Neural cell (in vitro differentiated cells): ENCODE measurements at regions not wholly inside any gene's neighbourhood (a gene's known extent, or its start where the extent isn't known, plus 50 kb on each side); places are given as distances from the start of the nearest gene placed in this dataset.

Experiments used
- H2AFZ ChIP-seq: fragments of 200-600, 300-800 bp; sonication (generic), shearing (Covaris generic); 2 replicates; pipeline ENCODE4 v1.6.0; 2014; ENCODE audit warnings: low read depth, mild to moderate bottlenecking, antibody characterized with exemption, low read length, moderate library complexity
- H3F3A ChIP-seq: fragments of 200-600 bp; shearing (Covaris generic); 2 replicates; pipeline ENCODE4 v1.6.1; 2016; ENCODE audit warnings: mild to moderate bottlenecking, moderate library complexity, mixed read lengths, antibody characterized with exemption, low read length; ENCODE audit not compliant: insufficient read depth, poor library complexity, severe bottlenecking
- H3K27ac ChIP-seq: fragments of 200-600, 300-800 bp; sonication (generic), shearing (Covaris generic); 2 replicates; pipeline ENCODE4 v1.5.1; 2014; ENCODE audit warnings: mild to moderate bottlenecking, low read length, moderate library complexity
- H3K27me3 ChIP-seq: fragments of 300-800, 200-600 bp; sonication (generic), shearing (Covaris generic); 2 replicates; pipeline ENCODE4 v1.6.0; 2014; ENCODE audit warnings: mild to moderate bottlenecking, low read depth, low read length, moderate library complexity; ENCODE audit not compliant: insufficient read depth
- H3K36me3 ChIP-seq: fragments of 300-800, 200-600 bp; sonication (generic), shearing (Covaris generic); 2 replicates; pipeline ENCODE4 v1.5.1; 2014; ENCODE audit warnings: mild to moderate bottlenecking, antibody characterized with exemption, low read length, moderate library complexity; ENCODE audit not compliant: insufficient read depth
- H3K4me2 ChIP-seq: fragments of 300-800, 200-600 bp; sonication (generic), shearing (Covaris generic); 2 replicates; pipeline ENCODE4 v1.6.0; 2014; ENCODE audit warnings: mild to moderate bottlenecking, low read length
- H3K4me3 ChIP-seq: fragments of 300-800, 200-600 bp; sonication (generic), shearing (Covaris generic); 2 replicates; pipeline ENCODE4 v1.5.1; 2014; ENCODE audit warnings: mild to moderate bottlenecking, low read length, moderate library complexity
- H3K79me2 ChIP-seq: fragments of 200-600 bp; shearing (Covaris generic); replicated peaks from 2 replicates; pipeline ENCODE4 v1.6.0; 2014; ENCODE audit warnings: mild to moderate bottlenecking, low read length, moderate library complexity; ENCODE audit not compliant: insufficient read depth
- H3K9ac ChIP-seq: fragments of 300-800, 200-600 bp; sonication (generic), shearing (Covaris generic); 2 replicates; pipeline ENCODE4 v1.6.1; 2016; ENCODE audit warnings: mild to moderate bottlenecking, low read length, mixed read lengths
- H3K9me2 ChIP-seq: fragments of 200-600 bp; shearing (Covaris generic); 2 replicates; pipeline ENCODE4 v1.6.1; 2016; ENCODE audit warnings: mild to moderate bottlenecking, low read length, mixed read lengths; ENCODE audit not compliant: insufficient read depth
- H3K9me3 ChIP-seq: fragments of 200-600, 300-800 bp; sonication (generic), shearing (Covaris generic); 2 replicates; pipeline ENCODE4 v1.6.1; 2016; ENCODE audit warnings: mild to moderate bottlenecking, mixed run types, low read length, moderate library complexity, mixed read lengths
- H4K20me1 ChIP-seq: fragments of 200-600 bp; shearing (Covaris generic); 2 replicates; pipeline ENCODE4 v1.6.1; 2016; ENCODE audit warnings: mild to moderate bottlenecking, mixed run types; ENCODE audit not compliant: insufficient read depth
- EP300 ChIP-seq: fragments of 450-650 bp; conservative IDR thresholded peaks from 2 replicates; pipeline ENCODE4 v1.6.1; 2014; ENCODE audit warnings: antibody characterized with exemption, mild to moderate bottlenecking, moderate library complexity; ENCODE audit not compliant: poor library complexity, severe bottlenecking
- EZH2 ChIP-seq: fragments of 200-600, 300-800 bp; shearing (Covaris generic), sonication (generic); IDR thresholded peaks from 2 replicates; pipeline ENCODE4 v1.6.1; 2014; ENCODE audit warnings: antibody characterized with exemption, low read length, borderline replicate concordance, mild to moderate bottlenecking; ENCODE audit not compliant: insufficient read depth, poor library complexity, severe bottlenecking
- MXI1 ChIP-seq: fragments of 450-650 bp; conservative IDR thresholded peaks from 2 replicates; pipeline ENCODE4 v1.6.1; 2014; ENCODE audit warnings: antibody characterized with exemption, mild to moderate bottlenecking; ENCODE audit not compliant: poor library complexity, severe bottlenecking
- POLR2AphosphoS5 ChIP-seq: IDR thresholded peaks from 2 replicates; pipeline ENCODE4 v1.6.1; 2012
- RAD21 ChIP-seq: fragments of 450-650 bp; conservative IDR thresholded peaks from 2 replicates; pipeline ENCODE4 v1.6.1; 2014; ENCODE audit warnings: antibody characterized with exemption, mild to moderate bottlenecking, moderate library complexity
- REST ChIP-seq: IDR thresholded peaks from 2 replicates; pipeline ENCODE4 v1.6.1; 2012; ENCODE audit warnings: borderline replicate concordance
- SMC3 ChIP-seq: fragments of 450-650 bp; conservative IDR thresholded peaks from 2 replicates; pipeline ENCODE4 v1.6.1; 2014; ENCODE audit warnings: antibody characterized with exemption, mild to moderate bottlenecking, moderate library complexity; ENCODE audit not compliant: poor library complexity
- TAF1 ChIP-seq: IDR thresholded peaks from 2 replicates; pipeline ENCODE4 v1.6.1; 2012; ENCODE audit warnings: low read depth
- TF ChIP-seq, protein P1 (sequence below): fragments of 450-650 bp; IDR thresholded peaks from 2 replicates; pipeline ENCODE4 v1.5.1; 2014; ENCODE audit warnings: antibody characterized with exemption, mild to moderate bottlenecking, moderate library complexity; ENCODE audit not compliant: poor library complexity, severe bottlenecking

DNA sequence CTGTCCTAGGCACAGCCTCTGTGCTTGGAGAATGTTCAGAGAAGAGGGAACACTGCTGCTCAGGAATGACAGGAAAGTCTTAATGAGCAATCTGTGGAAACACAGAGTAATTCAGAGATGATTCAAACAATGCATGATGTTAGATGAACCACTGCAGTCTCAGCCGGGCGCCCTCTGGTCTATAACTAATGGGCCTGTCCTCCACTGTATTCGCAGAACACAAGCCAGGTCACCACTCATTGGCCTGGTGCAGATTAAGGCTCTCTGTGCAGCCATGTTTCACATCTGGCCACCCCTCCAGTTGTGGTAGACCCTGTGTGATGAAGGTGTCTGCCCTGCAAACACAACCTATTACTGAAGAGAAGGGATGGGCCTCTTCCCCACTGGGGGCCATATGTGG is 281.7 kb upstream of the ROPN1 start:
- Histone ChIP-seq H3K4me3 (no peak overlapping the region), H3K9ac (no peak overlapping the region), H3K9me3 (no peaks in the 10 kb centered on the region), H3K27ac (no peak overlapping the region), H3K27me3 (no peaks in the 10 kb centered on the region), H3K4me2 (no peak overlapping the region), H4K20me1 (no peaks in the 10 kb centered on the region), H3K79me2 (no peaks in the 10 kb centered on the region), H3K36me3 (peaks cover 4% of the 10 kb centered on the region), H3F3A (no peaks in the 10 kb centered on the region), H2AFZ (no peak overlapping the region), H3K9me2 (no peaks in the 10 kb centered on the region)
- TF ChIP-seq SMC3 (no peak), EP300 (no peak), MXI1 (no peak), REST (no peak), TAF1 (no peak), POLR2AphosphoS5 (no peak), EZH2 (no peak), RAD21 (no peak)
- TF ChIP-seq, protein P1, sequence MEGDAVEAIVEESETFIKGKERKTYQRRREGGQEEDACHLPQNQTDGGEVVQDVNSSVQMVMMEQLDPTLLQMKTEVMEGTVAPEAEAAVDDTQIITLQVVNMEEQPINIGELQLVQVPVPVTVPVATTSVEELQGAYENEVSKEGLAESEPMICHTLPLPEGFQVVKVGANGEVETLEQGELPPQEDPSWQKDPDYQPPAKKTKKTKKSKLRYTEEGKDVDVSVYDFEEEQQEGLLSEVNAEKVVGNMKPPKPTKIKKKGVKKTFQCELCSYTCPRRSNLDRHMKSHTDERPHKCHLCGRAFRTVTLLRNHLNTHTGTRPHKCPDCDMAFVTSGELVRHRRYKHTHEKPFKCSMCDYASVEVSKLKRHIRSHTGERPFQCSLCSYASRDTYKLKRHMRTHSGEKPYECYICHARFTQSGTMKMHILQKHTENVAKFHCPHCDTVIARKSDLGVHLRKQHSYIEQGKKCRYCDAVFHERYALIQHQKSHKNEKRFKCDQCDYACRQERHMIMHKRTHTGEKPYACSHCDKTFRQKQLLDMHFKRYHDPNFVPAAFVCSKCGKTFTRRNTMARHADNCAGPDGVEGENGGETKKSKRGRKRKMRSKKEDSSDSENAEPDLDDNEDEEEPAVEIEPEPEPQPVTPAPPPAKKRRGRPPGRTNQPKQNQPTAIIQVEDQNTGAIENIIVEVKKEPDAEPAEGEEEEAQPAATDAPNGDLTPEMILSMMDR, result no peak

DNA sequence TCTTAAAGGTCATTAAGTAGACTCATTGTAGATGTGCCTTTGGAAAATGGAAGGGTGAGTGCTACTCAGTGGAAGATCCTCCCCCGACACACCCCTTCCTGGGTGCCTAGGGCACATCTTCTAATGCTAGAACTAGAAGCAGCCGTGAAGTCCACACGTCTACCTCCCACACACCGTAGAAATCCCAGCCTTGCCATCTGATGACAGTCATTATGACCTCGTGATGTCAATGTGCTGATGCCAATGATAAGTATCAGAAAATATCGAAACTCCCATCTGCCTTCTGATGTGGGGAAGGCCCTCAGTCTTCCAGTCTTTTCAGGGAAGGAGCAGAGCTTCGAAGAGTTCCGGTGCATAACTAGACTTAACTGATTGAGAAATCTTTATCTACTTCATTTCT is 282.1 kb upstream of the ROPN1 start:
- Histone ChIP-seq H3K27me3 (no peaks in the 10 kb centered on the region), H3K9ac (no peak overlapping the region), H3K9me2 (no peaks in the 10 kb centered on the region), H3K9me3 (no peaks in the 10 kb centered on the region), H2AFZ (no peak overlapping the region), H3K4me2 (no peak overlapping the region), H3F3A (no peaks in the 10 kb centered on the region), H3K27ac (no peak overlapping the region), H3K4me3 (no peak overlapping the region), H3K79me2 (no peaks in the 10 kb centered on the region), H3K36me3 (peaks cover under 1% of the 10 kb centered on the region), H4K20me1 (no peaks in the 10 kb centered on the region)
- no peak for TF ChIP-seq MXI1
- TF ChIP-seq, protein P1, result no peak
- TF ChIP-seq POLR2AphosphoS5, result no peak
- no peak for TF ChIP-seq EP300
- TF ChIP-seq RAD21, result no peak
- no peak for TF ChIP-seq REST
- TF ChIP-seq SMC3, result no peak
- TF ChIP-seq EZH2, result no peak
- TF ChIP-seq TAF1, result no peak
